HS-27A (cell line): ENCODE measurements at regions not wholly inside any gene's neighbourhood (a gene's known extent, or its start where the extent isn't known, plus 50 kb on each side); places are given as distances from the start of the nearest gene placed in this dataset.

Experiments used
- DNase-seq: peaks from one replicate; pipeline ENCODE4 v3.0.0-alpha.2; 2012; ENCODE audit warnings: low read depth, missing footprints

DNA sequence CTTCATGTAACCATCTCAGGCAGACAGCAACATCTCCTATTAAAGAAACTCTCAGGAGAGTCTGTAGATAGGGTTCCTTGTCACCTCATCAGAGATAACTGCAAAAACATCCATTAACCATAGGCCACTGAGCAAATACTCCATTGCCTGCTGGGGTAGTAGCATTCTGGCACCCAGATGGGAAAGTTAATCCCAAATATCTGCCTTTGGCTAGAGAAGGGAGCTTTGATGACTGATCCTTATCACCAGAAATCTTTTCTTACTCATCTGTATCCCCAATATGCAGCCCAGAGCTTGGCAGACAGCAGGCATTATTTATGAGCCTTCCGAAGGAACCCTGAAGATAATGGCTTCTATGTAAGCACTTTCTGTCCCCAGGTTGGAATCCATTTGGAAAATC, 173.1 kb downstream of the MFSD1 start:
- no peak for DNase-seq

GRCh38 chr3:158976966-158977365, 175.1 kb downstream of the MFSD1 start:
- no peak for DNase-seq

- DNase-seq = no peak
Measured at GRCh38 chr3:158977497-158977896, 175.6 kb downstream of the MFSD1 start.

- DNase-seq = no peak
Measured at GRCh38 chr3:158983216-158984099, 181.6 kb downstream of the MFSD1 start.

DNA sequence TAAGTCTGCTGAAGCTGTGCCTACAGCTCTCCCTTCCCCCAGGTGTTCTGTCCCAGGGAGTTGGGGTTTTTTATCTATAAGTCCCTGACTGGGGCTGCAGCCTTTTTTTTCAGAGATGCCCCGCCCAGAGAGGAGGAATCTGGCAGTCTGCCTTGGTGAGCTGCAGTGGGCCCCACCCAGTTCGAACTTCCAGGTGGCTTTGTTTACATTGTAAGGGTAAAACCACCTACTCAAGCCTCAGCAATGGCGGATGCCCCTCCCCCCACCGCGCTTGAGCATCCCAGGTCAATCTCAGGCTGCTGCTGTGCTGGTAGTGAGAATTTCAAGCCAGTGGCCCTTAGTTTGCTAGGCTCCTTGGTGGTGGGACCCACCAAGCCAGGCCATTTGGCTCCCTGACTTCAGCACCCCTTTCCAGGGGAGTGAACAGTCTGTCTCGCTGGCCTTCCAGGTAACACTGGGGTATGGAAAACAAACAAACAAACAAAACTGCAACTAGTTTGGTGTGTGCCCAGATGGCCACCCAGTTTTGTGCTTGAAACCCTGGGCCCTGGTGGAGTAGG, 189.4 kb downstream of the MFSD1 start:
- no peak for DNase-seq

GRCh38 chr3:158992463-158992862, 190.6 kb downstream of the MFSD1 start:
- no peak for DNase-seq

DNA sequence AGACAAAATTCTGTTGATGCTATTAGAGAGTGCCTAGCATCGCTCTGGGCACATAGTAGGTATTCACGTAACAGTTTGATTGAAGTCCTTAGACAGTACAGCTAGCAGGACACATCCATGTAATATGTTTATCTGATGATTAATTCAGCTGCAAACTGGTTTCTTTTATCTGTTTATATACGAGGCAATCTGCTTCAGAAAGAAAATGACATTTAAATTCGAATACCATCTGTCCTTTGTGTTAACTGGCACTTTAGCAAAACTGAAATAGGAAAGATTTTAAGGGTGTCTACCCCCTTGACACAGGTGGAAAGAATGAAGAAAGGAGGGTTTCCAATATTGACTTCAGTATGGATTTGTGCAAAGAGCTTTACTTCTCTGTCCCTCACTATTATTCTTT, 192.5 kb downstream of the MFSD1 start:
- DNase-seq = no peak

- DNase-seq = no peak
Measured at GRCh38 chr3:159001711-159002110, 199.9 kb downstream of the MFSD1 start.

DNA sequence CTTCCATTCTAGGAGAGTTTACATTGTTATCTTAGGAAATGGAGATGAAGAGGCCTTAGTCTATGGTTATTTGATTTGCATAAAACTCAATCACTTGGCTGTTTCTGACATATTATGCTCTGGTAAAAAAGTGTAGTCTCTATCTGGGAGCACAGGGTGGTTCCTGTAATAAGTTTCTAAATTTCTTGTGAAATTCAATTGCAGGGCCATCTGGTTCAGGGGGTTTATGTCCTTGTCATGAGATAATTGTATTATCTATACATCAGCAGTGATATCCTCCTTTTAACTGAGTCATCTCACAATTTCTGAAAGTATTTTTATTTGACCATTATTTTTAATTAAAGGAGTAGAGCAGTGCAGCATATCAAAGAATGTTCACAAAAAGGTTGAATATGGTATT, 203.3 kb downstream of the MFSD1 start:
- DNase-seq = no peak

- no peak for DNase-seq
Measured at GRCh38 chr3:159007331-159007730, 205.5 kb downstream of the MFSD1 start.

DNA sequence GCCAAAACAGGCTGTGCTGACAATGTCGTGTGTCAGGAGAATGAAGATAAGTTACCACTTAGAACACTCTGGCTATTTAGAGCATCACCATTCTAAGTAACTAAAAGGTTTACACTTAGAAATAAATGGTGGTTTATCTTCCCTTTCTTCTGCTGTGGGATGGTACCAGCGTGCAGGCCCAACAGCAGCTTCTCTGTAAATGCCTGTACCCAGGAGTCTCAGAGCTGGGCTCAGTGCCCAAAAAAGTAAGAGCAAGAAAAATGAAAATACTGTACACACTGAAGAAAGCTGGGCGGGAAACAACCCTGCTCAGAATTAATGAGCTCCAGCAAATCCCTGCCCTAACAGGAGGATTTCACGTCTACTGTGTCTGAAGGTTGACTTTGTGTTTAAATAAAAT, 206.5 kb downstream of the MFSD1 start:
- DNase-seq = no peak

DNA sequence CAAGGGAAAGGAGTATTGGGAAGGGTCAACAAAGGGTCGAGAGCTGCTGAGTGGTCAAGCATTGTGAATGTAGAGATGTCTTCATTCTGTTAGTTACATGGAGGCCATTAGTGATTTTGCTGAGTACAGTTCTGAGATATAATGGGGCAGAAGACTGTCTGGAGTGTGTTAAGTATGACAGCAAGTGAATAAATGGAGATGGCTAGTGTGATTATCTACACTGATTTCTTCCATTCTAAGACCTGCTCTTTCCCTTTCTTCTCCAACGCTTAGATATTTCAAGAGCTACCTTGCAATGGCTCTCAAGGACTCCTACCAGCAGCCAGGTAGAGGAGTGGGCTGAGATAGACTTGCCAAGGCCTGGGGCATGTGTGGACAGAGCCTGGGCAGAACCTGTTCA, 216.5 kb downstream of the MFSD1 start:
- no peak for DNase-seq

DNA sequence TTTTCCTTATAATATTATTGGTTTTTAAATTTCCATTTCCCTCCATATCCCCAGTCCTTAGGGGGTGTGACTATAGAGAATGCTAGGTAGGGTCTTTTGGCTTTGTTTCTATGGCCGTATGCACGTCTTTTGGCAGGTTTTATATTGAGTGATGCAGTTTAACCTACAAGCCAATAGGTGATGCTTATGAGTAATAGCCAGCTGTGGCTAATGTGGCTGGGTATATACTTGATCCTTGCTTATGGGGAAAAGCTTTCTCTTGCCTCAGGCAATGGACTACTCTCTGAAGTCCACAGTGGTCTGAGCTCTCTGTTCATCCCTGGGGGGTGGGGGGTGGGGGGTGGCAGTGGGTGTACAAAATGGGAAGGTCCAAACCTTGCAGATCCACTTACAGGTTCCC, 223.9 kb downstream of the MFSD1 start:
- DNase-seq = no peak

- no peak for DNase-seq
Measured at GRCh38 chr3:159026510-159026909, 224.7 kb downstream of the MFSD1 start.

DNA sequence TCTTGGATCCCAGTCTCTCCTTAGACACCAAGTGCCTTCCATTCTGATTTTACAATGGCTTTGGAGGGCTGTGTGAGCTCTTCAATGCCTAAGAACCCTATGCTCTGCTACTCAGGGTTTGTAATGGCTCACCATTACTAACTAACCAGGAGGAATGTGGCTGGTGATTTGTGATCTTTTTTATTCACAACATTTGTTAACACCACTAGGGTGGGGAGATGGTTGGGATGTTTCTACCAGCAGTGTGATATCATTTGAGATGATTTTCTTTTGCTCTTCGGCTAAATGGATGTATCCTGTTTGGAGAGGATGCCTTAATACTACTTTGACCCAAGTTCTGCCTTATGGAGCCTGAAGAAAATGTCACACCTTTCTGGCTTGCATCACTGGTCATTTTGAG, 226.9 kb downstream of the MFSD1 start:
- no peak for DNase-seq

GRCh38 chr3:159029306-159030026, 227.6 kb downstream of the MFSD1 start:
- no peak for DNase-seq

DNA sequence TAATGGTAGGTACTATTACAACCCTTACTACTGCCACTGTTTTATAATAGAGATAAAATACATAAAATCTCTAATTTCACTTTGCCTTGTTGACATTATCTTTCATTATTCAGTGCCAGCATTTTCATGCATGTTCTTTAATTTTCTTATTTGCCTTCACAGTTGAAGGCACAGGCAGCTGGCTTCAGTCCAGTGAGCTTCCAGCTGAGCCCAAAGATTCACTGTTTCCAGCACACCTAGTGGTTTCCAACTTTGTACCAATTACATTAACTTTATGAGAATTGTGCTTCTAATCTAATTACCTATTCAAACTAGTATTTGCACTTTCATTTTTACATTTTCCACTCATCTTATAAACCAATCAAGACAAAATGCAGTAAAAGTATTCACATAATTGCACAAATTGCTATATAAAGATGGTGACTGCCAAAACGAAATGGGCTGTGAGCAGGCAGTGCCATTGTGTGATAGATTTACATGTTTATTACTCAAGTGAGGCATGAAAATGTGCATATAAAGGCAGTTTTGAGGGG, 228.3 kb downstream of the MFSD1 start:
- DNase-seq = no peak

DNA sequence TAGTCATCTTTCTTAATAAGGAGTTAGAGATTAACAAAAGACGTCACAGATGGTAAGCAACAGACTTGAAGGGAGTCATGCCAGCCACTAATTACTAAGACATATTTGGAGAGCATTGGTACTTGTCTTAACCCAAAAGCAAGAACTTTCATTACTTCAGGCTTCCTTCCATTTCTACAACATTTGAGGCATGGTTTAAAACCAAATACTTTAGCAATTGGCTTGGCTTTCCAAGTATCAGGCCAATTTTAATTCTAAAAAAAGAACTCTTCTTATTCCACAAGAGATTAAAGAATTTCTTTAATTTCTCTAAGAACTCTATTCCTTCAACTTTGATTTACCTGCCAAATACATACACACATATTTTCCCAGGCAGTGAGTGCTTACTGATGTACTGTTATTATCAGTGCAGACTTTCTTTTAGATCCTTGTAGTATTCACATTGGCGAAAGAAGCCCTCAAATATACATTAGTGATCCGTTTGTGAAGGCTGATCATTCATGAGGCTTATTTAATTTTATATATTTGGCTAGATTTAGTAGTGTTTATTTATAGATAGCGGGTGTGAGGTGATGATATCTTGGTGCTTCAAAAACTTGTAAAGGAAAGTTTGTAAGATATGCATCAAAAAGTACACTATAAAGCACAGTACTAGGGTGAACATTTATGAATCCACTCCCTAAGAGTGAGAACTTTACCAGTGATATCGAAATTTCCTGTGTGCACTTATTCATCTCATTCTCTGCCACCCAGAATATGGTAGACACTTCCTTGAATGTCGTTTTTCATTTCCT, 229.2 kb downstream of the MFSD1 start:
- DNase-seq = no peak

GRCh38 chr3:159032311-159032710, 230.5 kb downstream of the MFSD1 start:
- peak; percentile 9 for DNase-seq

DNA sequence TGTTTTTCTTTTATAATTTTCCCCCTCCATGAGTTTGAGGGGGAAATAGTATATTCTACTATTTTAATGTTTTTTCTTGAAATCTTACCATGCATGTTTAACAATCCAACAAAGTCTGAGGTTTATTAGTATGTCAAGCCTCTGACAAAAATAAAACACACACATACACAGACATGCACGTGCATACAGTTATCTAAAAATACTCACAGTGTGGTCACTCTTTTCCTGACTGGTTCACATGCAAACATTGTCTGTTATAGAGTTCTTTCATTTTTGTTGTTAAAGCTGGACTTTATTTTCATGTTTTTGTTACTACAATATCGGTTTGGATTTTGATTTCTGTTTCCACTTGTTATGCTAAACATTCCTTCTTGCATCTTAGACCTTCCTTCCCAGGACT, 236.6 kb downstream of the MFSD1 start:
- DNase-seq = no peak

- no peak for DNase-seq
Measured at GRCh38 chr3:159039286-159039685, 237.4 kb downstream of the MFSD1 start.

- no peak for DNase-seq
Measured at GRCh38 chr3:159045279-159045885, 243.5 kb downstream of the MFSD1 start.
